ENCODE measurements at regions not wholly inside any gene's neighbourhood (a gene's known extent, or its start where the extent isn't known, plus 50 kb on each side); places are given as distances from the start of the nearest gene placed in this dataset.

- no peaks in the 10 kb centered on the region for H3K27me3 ChIP-seq
- no peaks in the 10 kb centered on the region for H3K36me3 ChIP-seq
- in situ Hi-C loops (cut with MboI; ENCODE audit: low pct_ligation_motif_present in 1 of 4, low pct_unique_long_range_greater_than_20kb in 1 of 4, low sequenced_read_pairs in 3 of 4) = no loop called here
- TF ChIP-seq POLR2AphosphoS5 (IDR thresholded peaks at IDR 0.05) (no peak), CTCF (IDR thresholded peaks at IDR 0.05) (no peak), POLR2A (IDR thresholded peaks at IDR 0.05) (no peak), EP300 (IDR thresholded peaks at IDR 0.05; ENCODE audit: low read depth) (no peak)
- H3K27ac ChIP-seq = no peak overlapping the region
- peaks cover 0 to 9% (median 3%) of the 10 kb centered on the region in 4 donors for H3K4me1 ChIP-seq
- H3K4me3 ChIP-seq = no peak overlapping the region
- DNase-seq = no peak
- WGBS, 2 donors (ENCODE audit: low coverage in 1 of 2) = 79 to 85% methylated on average over 3 of the region's 3 CpGs
- intact Hi-C loops (cut with DNase I; ENCODE audit: low total_unique reads) = no loop called here
- H3K9me3 ChIP-seq = no peaks in the 10 kb centered on the region
These were observed 922.2 kb downstream of the TUSC7 start for GRCh38 chr3:117631781-117632180.

GRCh38 chr3:117632191-117632590 is 922.6 kb downstream of the TUSC7 start:
- Histone ChIP-seq H3K4me1 (peaks cover 0 to 9% (median 3%) of the 10 kb centered on the region in 4 donors), H3K36me3 (no peaks in the 10 kb centered on the region), H3K27me3 (no peaks in the 10 kb centered on the region), H3K9me3 (no peaks in the 10 kb centered on the region), H3K4me3 (no peak overlapping the region), H3K27ac (no peak overlapping the region)
- DNase-seq = no peak
- WGBS, 2 donors (ENCODE audit: low coverage in 1 of 2) = 69 to 74% methylated on average over 2 of the region's 2 CpGs
- in situ Hi-C loops (cut with MboI; ENCODE audit: low pct_ligation_motif_present in 1 of 4, low pct_unique_long_range_greater_than_20kb in 1 of 4, low sequenced_read_pairs in 3 of 4) (no loop called here), intact Hi-C loops (cut with DNase I; ENCODE audit: low total_unique reads) (no loop called here)
- TF ChIP-seq CTCF (IDR thresholded peaks at IDR 0.05) (no peak), EP300 (IDR thresholded peaks at IDR 0.05; ENCODE audit: low read depth) (no peak), POLR2A (IDR thresholded peaks at IDR 0.05) (no peak), POLR2AphosphoS5 (IDR thresholded peaks at IDR 0.05) (no peak)

GRCh38 chr3:117633207-117633606 is 923.6 kb downstream of the TUSC7 start:
- TF ChIP-seq POLR2A (IDR thresholded peaks at IDR 0.05) (no peak), POLR2AphosphoS5 (IDR thresholded peaks at IDR 0.05) (no peak), EP300 (IDR thresholded peaks at IDR 0.05; ENCODE audit: low read depth) (no peak), CTCF (IDR thresholded peaks at IDR 0.05) (no peak)
- no peak for DNase-seq
- Histone ChIP-seq H3K4me3 (no peak overlapping the region), H3K9me3 (no peaks in the 10 kb centered on the region), H3K27me3 (no peaks in the 10 kb centered on the region), H3K27ac (no peak overlapping the region), H3K4me1 (peaks cover 0 to 9% (median 3%) of the 10 kb centered on the region in 4 donors), H3K36me3 (no peaks in the 10 kb centered on the region)
- 49 to 66% methylated on average over 4 of the region's 4 CpGs for WGBS, 2 donors (ENCODE audit: low coverage in 1 of 2)
- in situ Hi-C loops (cut with MboI; ENCODE audit: low pct_ligation_motif_present in 1 of 4, low pct_unique_long_range_greater_than_20kb in 1 of 4, low sequenced_read_pairs in 3 of 4) = no loop called here
- intact Hi-C loops (cut with DNase I; ENCODE audit: low total_unique reads) = no loop called here

GRCh38 chr3:117637666-117638065 is 928.1 kb downstream of the TUSC7 start:
- Histone ChIP-seq H3K27me3 (no peaks in the 10 kb centered on the region), H3K4me1 (no peaks in the 10 kb centered on the region), H3K4me3 (no peak overlapping the region), H3K9me3 (no peaks in the 10 kb centered on the region), H3K27ac (no peak overlapping the region), H3K36me3 (no peaks in the 10 kb centered on the region)
- in situ Hi-C loops (cut with MboI; ENCODE audit: low pct_ligation_motif_present in 1 of 4, low pct_unique_long_range_greater_than_20kb in 1 of 4, low sequenced_read_pairs in 3 of 4) = no loop called here
- WGBS, 2 donors (ENCODE audit: low coverage in 1 of 2) = 86 to 93% methylated on average over 5 of the region's 5 CpGs
- TF ChIP-seq POLR2A (IDR thresholded peaks at IDR 0.05) (no peak), EP300 (IDR thresholded peaks at IDR 0.05; ENCODE audit: low read depth) (no peak), POLR2AphosphoS5 (IDR thresholded peaks at IDR 0.05) (no peak), CTCF (IDR thresholded peaks at IDR 0.05) (no peak)
- DNase-seq = no peak
- intact Hi-C loops (cut with DNase I; ENCODE audit: low total_unique reads) = no loop called here

All from transverse colon (tissue), 4 donors.